NCI-H446 treated with DMSO at 0.1 percent for 48 hours (cell line): ENCODE measurements at regions not wholly inside any gene's neighbourhood (a gene's known extent, or its start where the extent isn't known, plus 50 kb on each side); places are given as distances from the start of the nearest gene placed in this dataset.
"Not testable (repeated sequence)": the region's sequence is repeated elsewhere in the genome, so short reads cannot be mapped to it uniquely, and the experiment has no call there.

ENCODE experiments used
- DNase-seq: peaks from one replicate; lab custom pipeline; 2025; lab: John Stamatoyannopoulos, UW

DNA sequence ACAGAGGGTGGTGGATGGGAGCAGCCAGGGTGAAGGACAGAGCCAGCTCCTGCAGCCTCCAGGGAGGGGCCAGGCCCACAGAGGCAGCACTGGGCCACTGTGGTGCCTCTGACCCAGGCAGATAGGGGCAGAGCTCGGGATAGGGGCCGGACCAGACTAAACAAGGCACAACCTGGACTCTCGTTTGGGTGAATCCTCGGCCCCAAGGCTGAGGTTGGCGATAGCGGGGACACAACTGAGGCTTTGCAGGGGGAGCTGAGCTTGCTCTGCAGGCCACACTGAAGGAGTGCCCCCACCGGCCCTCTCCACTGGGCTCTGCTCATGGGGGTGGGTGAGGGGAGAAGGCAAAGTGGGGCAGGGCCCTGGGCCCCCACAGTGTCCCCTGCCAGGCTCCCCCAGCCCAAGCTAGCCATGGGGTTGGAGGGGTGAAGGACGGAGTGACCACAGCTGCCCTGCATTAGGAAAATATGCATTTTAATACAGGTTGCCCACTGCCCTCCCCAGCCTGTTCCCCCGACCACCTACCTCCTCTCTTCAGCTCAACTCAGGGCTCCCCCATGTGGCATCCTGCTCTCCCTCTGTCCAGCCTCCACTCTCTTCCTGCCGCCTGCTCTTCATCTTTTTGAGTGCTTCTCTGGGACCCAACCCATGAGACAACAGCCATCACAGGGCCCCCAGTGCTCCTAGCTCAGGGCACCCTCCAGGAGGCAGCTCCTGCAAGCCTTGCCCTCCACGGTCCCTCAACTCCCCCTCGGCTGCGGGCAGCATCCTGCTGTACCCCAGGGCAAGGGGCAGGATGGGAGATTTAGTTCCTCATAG, 152.8 kb downstream of the INHBB start:
- DNase-seq = no peak

DNA sequence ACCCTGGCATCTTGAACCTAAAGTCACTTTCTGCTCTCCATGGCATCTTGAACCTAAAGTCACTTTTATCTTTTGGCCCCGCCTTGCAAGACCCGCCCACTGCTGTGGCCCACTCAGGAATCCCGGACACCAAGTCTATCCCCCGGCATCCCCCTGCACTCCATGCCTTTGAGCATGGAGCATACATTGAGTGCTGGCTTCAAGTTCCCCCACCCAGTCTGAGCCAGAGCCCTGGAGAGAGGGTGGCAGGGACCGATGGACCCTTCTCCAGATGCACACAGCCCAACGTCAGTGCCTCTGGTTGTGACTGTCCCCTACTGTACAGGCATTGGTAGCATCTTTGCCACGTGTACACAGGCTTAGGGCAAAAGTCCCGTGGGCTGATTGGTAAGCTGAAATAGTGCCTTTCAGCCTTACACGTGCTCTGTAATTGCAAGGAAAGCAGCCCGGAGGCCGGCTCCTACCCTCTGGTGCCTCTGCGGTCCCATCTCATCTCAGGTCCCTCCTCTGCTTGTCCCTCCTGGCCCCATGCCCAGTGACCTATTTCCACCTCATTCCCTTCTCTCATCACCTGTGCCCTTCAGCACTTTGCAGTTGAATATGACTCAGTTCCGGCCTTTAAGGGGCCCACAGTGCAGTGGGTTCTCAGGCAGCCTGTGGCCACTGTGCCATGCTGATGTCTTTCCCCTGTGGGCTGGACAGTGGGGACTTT, 154.0 kb downstream of the INHBB start:
- no peak for DNase-seq

DNA sequence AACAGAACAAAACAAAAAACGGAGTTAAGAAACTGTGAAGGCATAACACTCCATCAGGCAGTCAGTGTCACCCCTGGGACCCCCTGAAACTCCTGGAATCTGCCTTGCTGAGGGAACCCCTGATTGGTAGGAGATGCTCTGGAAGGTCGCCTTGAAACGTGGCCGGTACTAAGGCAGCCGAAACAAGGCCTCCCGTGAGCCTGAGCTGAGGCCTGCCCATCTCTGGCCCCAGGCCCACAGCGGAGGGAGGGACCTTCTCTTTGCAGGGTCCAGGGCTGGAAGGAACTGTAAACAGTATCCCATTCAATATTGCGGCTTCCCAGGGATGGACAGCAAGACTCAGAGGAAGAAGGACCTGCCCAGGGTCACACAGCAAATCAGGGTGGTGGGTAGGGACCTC, 155.7 kb downstream of the INHBB start:
- DNase-seq = no peak

DNA sequence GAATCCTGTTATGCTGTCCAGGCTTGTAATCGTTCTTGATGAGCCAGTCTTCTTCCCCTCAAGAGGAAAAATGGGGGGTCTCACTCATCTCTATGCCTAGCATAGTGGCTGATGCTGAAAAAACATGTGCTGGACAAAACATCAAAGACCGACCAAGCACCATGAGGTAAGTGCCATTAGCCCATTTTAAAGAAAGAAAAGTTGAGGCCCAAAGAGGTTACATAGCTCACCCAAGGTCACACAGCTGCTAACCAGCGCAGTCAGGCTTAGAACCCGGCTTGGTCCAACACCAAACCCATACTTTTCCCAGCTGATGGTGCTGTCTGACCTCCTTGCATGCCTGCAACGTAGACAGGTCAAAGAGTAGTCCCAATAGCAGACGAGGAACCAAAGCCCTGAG, 156.4 kb downstream of the INHBB start:
- no peak for DNase-seq

- no peak for DNase-seq
Measured at GRCh38 chr2:120502761-120503160, 156.8 kb downstream of the INHBB start.

DNA sequence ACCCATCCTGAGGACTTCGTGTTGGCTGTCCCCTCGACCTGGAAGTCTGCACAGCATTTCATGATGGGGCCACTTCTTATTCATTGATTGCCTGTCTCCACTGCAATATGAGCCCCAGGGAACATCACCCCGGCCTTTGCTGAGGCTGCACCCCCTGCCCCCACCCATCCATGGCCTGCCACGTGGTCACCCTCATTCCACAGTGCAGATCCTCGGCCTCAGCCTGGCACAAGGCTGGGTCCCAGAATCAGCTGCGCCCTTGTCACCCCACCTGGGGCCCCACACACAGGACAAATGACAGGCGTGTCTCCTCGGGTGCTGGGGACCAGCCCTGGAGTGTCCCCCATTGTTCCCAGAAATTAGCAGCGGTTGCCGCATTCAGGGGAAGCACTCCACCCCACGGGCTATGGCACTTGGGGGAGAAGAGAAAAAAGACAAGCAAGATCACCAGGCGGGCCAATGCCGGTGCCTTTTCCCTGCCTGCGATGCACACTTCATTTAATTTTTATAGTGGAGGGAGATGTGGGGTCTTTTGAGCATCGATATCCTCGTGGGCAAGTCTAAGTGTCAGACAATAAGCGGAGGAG, 157.4 kb downstream of the INHBB start:
- DNase-seq = no peak

DNA sequence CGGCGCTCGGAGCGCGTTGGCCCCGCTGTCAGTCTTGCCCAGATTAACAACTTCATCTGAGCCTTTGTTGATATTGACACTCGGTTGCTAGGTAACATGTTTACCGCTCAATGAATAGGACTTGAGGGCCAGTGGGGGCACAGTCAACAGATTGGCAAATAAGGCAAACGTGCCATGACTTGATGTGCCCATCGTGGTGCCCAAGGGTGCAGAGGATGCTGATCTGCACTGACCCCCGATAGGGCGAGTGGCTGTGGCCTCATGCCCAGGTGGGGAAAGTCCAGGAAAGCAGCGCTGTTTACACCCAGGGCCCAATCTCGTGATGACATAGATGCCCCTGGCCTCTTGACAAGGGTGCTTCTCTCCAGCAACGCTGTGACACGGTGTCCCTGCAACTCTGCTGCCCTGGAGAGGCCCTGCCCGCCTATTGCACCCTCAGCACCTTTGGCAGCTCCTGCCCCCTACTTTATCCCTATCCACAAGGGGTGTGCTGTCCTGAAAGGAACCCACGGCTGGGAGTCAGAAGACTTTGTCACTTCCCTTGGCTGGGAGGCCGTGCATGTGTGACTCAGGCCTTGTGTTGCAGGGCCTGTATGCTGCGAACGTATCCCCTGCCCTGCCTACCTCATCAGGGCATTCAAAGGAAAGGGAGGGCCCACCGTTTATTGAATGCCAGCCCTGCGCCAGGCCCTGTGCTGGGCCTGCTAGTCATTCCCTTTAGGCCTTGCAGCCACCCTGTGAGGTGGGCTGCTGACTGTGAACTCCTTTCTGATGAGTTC, 158.0 kb downstream of the INHBB start:
- DNase-seq = no peak

- DNase-seq = no peak
Measured at GRCh38 chr2:120504936-120505705, 159.2 kb downstream of the INHBB start.

DNA sequence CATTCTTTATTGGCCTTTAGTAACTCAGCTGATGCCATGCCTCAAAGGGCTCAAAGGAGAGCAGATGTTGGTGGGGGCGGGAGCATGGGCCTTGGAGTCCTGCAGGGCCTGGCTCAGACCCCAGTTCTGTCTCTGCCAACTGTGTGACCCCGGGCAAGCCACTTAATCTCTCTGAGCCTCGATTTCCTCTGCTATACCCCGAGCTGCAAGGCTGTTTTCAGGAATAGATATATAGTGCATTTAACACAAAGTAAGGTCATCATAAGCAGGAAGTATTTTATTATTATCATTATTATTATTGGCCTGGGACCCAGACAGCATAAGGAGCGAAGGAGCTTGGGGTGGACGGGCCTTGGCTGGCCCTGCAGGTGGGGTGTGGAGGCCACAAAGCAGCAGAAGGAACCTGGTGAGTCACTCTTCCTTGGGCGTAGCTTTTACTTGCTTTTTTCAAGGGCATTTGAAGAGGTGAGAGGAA, 162.7 kb downstream of the INHBB start:
- DNase-seq = no peak

DNA sequence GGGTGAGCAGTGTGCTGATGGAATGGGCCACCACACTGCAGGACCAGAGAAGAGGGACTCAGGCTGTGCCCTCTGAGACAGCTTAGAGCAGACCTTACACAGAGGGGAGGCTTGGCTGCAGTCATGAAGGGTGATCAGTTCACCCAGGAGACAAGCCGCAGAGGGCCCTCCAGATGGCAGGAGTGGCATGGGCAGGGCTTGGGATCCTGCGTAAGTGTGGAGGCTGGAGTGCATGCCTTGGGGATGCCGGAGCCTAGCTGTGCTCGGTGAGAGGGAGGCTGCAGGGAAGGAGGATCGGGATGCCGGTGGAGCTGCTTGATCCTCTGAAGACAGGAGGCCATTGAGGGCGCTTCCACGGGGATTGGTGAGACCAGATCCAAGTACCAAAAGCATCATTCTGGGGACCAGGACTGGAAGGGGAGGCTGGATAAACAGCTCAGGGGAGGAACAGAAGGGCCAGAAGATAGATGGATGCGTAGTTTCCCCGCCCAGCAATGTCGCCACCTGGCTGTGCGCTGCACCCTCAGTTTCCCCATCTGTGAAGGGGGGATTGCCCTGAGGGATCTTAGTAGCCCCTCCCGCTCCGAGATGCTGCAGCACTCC, 163.4 kb downstream of the INHBB start:
- DNase-seq = no peak

DNA sequence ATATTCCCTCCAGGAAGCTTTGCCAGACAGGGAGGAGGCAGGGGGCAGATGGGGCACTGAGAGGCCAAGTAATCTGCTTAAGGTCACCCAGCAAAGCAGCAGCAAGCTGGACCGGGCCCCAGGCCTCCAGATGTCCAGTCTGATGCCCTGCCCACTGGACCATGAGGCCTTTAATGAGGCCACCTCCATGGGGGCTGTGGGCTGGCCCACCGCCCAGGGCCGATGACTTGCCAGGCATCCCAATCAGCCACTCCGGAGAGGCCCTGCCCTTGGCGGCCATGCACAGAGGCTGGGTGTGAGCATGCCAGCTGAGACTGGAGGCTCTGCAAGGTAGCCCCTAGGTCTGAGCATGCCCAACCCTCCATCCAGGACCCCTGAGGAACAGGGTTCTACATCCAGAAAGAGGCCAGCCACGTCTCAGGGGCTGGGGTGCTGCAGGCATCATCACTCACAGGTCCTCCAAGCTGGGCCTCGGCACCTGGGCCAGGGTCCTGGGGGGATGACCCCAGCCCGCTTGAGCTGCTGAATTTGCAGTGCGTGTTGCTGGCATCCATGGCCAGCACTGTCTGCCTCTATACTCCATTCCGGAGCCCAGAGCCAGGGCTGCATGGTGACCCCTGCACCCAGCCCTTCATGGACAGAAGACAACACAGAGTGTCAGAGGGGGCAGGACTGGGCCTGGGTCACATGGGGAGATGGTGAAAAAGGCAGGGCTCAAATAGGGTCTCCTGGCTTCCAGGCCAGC, 164.2 kb downstream of the INHBB start:
- no peak for DNase-seq

GRCh38 chr2:120510751-120511395, 164.9 kb downstream of the INHBB start:
- DNase-seq = no peak

- DNase-seq = no peak
Measured at GRCh38 chr2:120511536-120511935, 165.6 kb downstream of the INHBB start.

GRCh38 chr2:120511947-120512710, 166.2 kb downstream of the INHBB start:
- no peak for DNase-seq

DNA sequence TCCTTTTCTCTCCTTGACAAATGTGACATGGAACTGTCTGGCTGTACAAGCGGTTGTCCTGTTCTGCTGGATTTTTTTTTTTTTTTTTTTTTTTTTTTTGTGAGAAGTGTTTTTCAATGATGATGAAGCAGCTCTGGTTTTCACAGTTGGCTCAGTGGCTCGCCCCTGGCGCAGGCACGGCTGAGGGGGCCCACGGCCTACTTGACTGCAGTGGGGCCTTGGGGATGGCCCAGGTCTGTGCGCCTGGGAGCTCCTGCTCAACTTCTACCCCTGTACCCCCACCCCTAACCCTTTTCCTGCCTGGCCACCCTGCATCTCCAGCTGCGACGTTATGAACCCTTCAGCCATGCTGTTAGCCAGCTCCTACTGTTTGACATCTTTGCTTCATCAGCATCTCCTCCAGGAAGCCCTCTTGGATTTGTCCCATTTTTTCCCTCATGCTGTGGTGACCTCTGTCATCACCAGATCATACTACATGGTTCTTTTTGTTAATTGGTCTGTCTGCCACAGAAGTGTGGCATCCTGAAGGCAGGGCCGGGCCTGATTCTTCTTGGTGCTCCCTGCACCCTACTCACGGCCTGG, 167.9 kb downstream of the INHBB start:
- DNase-seq = no peak

DNA sequence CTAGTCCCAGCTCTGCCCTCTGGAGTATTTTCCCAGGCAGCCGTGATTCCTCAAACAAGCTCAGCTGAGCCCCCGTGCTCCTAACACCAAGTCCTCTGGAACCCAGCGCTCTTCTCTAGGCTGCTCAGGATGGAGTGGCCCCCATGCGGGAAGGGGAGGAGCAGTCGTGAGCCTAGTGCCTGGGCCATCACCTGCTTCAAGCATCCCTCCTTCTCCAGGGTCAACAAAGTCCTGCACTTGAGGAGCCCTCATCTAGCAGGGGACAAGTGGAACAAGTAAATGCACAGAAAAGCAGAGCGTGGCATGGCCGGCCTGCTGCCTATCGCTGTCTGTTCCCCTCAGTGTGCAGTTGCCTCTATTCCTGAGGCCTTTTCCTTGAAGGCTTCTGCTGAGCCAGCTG, 168.6 kb downstream of the INHBB start:
- no peak for DNase-seq

GRCh38 chr2:120515066-120515758, 169.3 kb downstream of the INHBB start:
- DNase-seq = not testable (repeated sequence)
